Activated CD4-positive, alpha-beta T cell treated with anti-CD3 and anti-CD28 coated beads for 24 hours (primary cell): ENCODE measurements at regions not wholly inside any gene's neighbourhood (a gene's known extent, or its start where the extent isn't known, plus 50 kb on each side); places are given as distances from the start of the nearest gene placed in this dataset.

Experiments
- DNase-seq, 2 donors: peaks; one replicate each; pipeline ENCODE4 v3.0.0-alpha.2; 2020; ENCODE audit warnings: low read depth in 2 of 2

- no peak for DNase-seq
Observed at GRCh38 chr20:7250337-7250736, 482.9 kb downstream of the BMP2 start.

DNA sequence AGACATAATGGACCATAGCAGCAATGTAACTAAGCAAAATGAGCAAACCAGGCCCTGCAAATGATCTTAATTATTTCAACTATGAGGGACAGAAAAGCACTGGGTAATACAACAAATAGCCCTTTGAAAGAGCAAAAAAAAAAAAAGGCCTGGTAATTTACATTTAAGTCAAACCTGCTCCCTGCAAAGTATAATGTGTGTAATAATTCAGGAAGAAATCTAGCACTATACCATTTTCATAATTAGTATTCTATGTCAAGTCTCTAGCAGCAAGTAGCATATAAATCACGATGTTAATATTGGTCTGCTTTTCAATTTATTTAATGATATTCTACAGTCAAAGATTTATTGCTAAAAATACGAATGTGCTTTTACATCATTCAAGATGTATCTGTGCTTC is 489.6 kb downstream of the BMP2 start:
- DNase-seq, result no peak

DNA sequence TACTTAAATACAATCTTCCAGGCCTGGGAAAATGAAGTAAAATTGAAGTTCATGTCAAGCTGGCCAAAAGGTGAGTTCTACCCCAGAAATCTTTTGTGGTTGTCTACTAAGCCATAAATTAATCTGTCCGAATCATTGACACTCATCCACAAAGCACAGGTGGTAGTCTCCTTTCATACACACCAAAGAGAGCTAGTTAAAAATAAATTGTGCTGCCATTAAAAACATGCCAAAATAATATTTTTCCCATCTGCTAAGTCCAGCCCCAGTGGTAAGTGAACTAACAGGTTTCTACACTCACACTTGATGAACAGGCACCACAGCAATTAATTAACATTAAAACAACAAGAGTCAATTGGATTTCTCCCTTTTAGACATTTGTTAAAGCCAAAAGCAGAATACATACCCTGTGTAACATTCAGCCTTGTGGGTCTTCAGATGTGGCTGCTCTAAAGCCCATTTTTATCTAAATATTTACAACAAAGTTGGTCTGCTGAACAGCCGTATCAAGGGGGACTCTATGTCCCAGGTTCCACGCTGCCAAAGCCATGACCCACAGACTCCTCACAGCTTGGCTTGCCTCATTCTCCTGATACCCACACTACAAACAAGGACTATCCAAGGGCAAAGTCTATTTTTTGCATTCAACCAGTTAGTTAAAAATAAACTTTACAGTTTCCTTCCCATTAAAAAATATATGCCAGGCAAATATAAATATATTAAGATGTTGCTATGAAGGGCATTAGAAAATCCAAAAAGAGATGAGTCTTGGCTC is 490.4 kb downstream of the BMP2 start:
- DNase-seq, result no peak

DNA sequence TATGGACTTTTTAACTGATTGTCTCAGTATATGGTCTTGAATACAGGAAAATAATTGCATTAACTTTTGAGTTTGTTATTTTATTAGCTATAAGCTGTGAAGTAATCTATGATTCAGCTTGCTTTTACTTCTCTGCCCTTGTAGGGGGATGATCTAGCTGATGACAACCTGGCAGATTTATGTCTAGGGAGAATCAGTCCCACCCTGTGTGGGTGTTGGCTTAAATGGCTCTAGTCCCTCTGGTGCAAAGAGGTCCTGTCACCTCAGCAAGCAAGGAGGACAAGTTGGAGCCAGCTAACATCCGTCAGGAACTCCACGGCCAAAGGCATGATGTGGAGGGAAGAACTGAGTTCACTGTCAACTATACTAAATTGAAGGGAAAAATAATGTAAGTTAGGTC is 495.3 kb downstream of the BMP2 start:
- DNase-seq, result no peak

DNA sequence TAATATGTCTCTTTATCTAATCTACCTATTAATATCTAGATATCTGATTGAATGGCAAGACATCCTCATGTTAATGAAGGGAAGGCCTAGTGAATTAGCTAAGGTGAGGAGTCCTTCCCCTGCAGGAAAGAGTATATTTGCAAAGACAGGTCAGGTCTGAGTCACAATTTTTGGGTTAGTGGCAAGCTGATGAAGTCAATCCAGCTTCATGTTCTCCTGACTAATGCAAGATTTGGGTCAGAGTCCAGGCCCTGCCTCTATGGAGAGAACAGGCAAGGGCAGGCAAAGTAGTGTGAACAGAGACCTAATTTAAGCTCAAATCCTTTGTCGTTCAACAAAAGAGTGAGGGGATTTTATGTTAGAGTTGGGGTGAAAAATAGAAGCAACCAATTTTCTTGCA is 496.7 kb downstream of the BMP2 start:
- no peak for DNase-seq

DNA sequence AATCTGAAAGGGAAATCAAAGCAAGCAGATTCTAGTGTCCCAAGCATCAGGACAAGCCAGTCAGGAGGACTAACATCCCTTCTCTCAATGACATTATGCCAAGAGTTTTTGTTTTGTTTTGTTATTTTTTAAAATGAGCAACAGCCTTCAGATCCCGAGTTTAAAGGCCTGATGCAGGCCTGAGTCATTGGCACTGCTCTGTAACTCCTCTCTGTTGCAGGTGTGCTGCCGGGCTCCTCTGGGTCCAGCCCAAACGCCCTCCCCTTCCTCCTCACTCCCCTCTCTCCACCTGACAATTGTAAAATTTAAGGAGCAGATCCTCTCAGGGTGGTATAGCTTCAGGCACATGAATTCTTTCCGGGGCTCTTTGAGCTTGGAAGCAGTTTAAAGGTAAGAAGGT is 502.0 kb downstream of the BMP2 start:
- DNase-seq, result no peak

- DNase-seq, result no peak
Observed at GRCh38 chr20:7272512-7272911, 505.0 kb downstream of the BMP2 start.

DNA sequence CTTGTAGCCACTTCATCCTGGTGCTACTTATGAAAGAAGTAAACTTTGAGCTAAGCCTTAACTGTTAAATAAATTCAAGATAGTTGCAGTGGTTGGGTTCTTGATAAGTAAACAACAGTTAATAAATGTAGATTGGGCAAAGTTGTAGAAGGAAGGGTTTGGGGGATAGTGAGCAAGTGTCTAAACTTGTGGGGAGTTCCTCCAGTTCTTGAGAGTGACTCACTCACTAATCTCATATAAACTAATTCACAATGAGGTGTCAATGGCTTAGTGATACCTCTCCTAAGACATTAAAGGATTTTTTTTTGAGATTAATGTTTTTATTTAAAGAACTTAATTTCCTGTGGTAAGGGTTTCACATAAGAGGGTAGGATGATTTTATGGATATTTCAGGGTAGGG is 507.4 kb downstream of the BMP2 start:
- no peak for DNase-seq

- DNase-seq, result no peak
Observed at GRCh38 chr20:7275645-7276237, 508.3 kb downstream of the BMP2 start.

- peak in 1 of 2 donors; percentile 4 for DNase-seq
Observed at GRCh38 chr20:7285918-7286556, 518.6 kb downstream of the BMP2 start.

GRCh38 chr20:7291323-7291943 is 523.9 kb downstream of the BMP2 start:
- DNase-seq, result no peak

DNA sequence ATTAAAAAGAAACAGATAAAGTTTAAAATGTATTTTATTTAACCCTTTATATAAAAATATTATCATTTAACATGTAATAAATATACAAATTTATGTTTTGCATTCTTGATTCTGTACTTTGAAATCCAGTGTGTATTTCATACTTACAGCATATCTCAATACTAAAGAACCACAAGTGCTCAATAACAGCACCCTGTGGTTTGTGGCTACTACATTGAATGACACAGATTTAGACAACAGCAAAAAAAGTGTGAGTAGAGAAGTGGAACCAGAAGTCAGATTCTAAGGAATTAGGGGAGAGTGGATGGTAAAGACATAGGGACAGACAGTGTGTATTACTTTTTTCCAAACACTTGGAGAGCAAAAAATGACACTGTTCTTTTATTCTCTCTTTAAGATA is 524.5 kb downstream of the BMP2 start:
- no peak for DNase-seq

DNA sequence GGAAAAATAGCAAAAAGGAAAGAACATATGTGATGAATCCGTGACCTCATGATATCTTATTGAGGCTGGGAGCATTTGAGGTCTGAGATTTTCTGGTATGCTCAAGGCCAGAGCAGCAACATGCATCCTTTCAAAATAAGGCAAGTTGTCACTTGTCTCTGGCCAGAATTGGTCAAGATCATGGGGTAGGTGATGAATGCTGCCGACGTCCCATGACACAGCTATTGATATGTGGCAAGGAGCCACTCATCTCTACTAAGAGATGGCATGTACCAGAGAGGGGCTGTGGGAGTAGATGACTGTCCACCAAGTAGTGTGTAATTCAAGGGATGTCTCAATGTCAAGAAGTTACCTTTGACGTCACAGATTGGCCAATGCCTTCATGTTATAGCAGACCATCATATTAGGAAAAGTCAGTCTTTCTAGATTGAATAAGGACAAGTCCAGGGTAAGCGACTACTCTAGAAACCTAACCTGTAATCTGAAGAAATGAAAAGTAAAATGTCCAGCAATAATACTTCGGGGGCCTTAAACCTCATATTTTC is 527.4 kb downstream of the BMP2 start:
- DNase-seq, result no peak

GRCh38 chr20:7301807-7302206 is 534.3 kb downstream of the BMP2 start:
- no peak for DNase-seq

DNA sequence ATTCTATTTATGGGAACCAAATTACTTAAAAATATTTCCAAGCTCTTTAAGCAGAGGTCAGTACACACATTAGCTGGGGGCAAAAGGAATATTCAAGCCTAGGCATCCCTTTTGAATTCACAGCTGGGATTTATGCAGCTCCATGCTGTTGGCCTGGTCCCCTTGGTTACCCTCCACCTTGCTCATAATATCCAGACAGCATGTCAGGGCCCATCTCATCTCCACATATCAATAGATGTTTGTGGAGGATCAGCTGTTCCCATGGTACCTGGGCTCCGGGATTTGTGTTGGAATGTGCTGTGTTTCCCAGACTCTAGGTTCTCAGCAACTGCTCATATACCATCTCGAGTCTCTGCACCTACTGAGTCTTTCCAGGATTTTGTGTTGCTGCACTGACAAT is 534.8 kb downstream of the BMP2 start:
- no peak for DNase-seq

GRCh38 chr20:7305976-7306375 is 538.5 kb downstream of the BMP2 start:
- no peak for DNase-seq

DNA sequence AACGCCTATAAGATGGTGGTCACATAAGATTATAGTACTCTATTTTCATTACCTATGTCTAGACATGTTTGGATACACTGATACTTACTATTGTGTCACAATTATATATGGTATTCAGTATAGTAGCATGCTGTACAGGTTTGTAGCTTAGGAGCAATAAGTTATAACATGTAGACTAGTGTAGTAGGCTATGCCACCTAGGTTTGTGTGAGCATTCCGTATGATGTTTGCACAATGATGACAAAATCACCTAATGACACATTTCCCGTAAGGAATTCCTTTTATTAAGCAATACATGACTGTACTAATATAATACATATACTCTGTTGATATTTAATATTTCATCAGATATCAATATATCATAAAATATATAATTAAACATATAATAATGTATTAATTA is 540.7 kb downstream of the BMP2 start:
- DNase-seq, result no peak

- DNase-seq, result no peak
Observed at GRCh38 chr20:7313047-7313446, 545.6 kb downstream of the BMP2 start.

DNA sequence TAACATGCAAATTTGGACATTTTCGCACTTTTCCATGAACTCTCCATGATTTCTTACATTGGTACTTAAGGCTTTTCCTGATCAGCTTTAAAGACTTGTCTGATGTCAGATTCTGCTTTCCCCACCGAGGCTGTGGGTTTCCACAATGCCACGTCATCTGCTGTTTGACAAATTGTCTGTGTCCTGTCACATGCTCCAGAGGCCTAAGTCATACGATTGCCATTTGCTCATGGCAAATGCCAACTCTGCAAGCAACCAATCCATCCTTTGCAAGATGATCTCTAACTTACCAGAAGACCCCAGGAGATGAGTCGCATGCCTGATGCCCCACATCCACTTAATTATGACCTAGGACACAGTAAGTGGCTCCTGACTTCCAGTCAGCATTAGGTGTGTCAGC is 556.5 kb downstream of the BMP2 start:
- DNase-seq, result no peak

DNA sequence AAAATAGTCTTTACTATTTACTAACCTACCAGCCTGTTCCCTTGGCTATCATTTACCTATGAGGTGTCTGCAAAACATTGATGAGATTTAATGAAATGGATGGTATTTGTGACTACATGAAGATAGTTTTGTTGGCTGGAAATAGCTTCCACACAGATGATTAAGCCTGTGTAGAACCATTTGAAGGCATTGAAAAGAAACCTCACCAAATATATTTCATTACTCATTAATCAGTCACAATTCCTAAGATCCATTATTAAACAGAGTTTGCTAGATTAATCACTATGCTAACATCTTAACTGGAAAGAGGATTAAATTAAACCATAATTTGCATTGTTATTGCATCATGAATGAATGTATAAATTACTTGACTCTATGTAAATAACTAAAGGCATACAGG is 560.3 kb downstream of the BMP2 start:
- DNase-seq, result no peak

DNA sequence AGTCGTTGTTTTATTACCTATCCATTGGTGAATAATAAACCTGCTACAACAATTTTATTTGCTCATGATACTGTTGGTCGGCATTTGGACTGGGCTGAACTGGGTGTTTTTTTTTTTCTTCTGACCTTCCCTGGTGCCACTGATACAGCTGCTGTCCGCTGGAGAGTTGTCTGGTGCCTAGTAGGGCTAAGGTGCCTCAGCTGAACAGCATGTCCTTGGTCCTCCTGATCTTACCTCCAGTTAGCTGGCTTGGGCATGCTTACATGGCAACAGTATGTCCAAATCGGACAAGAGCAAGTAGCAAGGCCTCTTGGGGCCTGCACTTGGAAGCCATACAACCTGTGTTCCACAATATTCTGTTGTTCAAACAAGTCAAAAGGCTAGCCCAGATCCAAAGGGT is 563.4 kb downstream of the BMP2 start:
- no peak for DNase-seq

DNA sequence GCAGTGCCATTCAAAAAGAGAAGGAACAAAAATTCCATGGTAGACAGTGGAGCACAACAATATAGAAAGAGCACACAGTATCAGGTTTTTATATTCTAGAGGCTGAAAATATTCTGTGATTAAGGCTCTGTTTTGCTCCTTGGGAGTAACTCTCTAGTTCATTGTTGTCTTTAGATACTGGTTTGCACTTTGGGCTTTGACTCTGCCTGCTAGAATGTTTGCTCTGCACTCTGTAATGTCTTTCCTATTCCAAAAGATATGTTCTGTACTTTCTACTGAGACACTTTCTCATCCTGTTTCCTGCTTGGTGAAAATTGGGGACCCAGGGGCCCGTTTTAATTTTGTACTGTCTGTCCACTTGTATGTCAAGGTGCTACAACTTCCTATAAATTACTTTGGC is 564.7 kb downstream of the BMP2 start:
- no peak for DNase-seq

GRCh38 chr20:7333841-7334240 is 566.4 kb downstream of the BMP2 start:
- no peak for DNase-seq
